Upper lobe of right lung (tissue), 1 donor: ENCODE measurements at regions not wholly inside any gene's neighbourhood (a gene's known extent, or its start where the extent isn't known, plus 50 kb on each side); places are given as distances from the start of the nearest gene placed in this dataset.
"Not testable (repeated sequence)": the region's sequence is repeated elsewhere in the genome, so short reads cannot be mapped to it uniquely, and the experiment has no call there.

Experiments used
- ATAC-seq: fragments of 200-7000 bp; cut with Tn5 transposase; one replicate; pipeline ENCODE4 v1.9.1; 2020; ENCODE audit warnings: mild to moderate bottlenecking, moderate library complexity
- DNase-seq: peaks from one replicate; pipeline ENCODE4 v3.0.0-alpha.2; 2020
- H3K27ac ChIP-seq: fragments of 200-600 bp; one replicate; pipeline ENCODE4 v1.8.0; 2022
- H3K27me3 ChIP-seq: fragments of 200-600 bp; one replicate; pipeline ENCODE4 v1.8.0; 2022; ENCODE audit warnings: mild to moderate bottlenecking
- H3K36me3 ChIP-seq: fragments of 200-600 bp; one replicate; pipeline ENCODE4 v1.8.0; 2022
- H3K4me1 ChIP-seq: fragments of 200-600 bp; one replicate; pipeline ENCODE4 v1.8.0; 2022
- H3K4me3 ChIP-seq: fragments of 200-600 bp; one replicate; pipeline ENCODE4 v1.8.0; 2022; ENCODE audit warnings: mild to moderate bottlenecking
- H3K9me3 ChIP-seq: fragments of 200-600 bp; one replicate; pipeline ENCODE4 v1.8.0; 2022
- intact Hi-C: fragments of 100-400 bp; cut with DNase I; formaldehyde crosslinking; loops from one replicate; pipeline ENCODE4 v1.11.0; 2022
- TF ChIP-seq, protein P1 (sequence below): fragments of 200-600 bp; IDR thresholded peaks from one replicate; pipeline ENCODE4 v1.8.0; 2022; ENCODE audit warnings: antibody characterized with exemption
- donor health status: DM: no; HTN: yes; CAD: no; lungs with severe emphysema.

DNA sequence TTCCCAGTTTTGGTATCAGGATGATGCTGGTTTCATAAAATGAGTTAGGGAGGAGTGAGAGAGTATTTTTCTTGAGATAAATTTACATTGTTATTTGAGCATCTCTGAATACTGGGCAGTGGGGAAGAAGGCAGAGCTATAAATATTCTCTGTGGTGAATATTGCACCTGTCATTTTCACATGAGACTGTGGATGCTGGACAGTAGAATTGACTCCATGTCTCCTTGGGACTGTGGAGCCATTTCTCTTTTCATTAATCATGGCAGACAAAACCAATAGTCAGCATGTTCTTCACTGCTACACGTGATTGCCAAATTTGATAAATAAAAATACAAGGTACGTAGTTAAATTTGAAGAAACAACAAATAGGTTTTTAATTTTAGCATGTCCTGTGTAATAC is 81.2 kb upstream of the PHACTR1 start:
- H3K27me3 ChIP-seq = no peaks in the 10 kb centered on the region
- no peaks in the 10 kb centered on the region for H3K4me1 ChIP-seq
- intact Hi-C loops = loop anchor here (10.0 kb wide), 1 partner anchor 259 kb away; no protein-coding TSS in a partner anchor
- H3K27ac ChIP-seq = no peak overlapping the region
- no peaks in the 10 kb centered on the region for H3K9me3 ChIP-seq
- DNase-seq = no peak
- H3K36me3 ChIP-seq = no peaks in the 10 kb centered on the region
- TF ChIP-seq, protein P1, sequence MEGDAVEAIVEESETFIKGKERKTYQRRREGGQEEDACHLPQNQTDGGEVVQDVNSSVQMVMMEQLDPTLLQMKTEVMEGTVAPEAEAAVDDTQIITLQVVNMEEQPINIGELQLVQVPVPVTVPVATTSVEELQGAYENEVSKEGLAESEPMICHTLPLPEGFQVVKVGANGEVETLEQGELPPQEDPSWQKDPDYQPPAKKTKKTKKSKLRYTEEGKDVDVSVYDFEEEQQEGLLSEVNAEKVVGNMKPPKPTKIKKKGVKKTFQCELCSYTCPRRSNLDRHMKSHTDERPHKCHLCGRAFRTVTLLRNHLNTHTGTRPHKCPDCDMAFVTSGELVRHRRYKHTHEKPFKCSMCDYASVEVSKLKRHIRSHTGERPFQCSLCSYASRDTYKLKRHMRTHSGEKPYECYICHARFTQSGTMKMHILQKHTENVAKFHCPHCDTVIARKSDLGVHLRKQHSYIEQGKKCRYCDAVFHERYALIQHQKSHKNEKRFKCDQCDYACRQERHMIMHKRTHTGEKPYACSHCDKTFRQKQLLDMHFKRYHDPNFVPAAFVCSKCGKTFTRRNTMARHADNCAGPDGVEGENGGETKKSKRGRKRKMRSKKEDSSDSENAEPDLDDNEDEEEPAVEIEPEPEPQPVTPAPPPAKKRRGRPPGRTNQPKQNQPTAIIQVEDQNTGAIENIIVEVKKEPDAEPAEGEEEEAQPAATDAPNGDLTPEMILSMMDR = no peak
- no peak for ATAC-seq
- H3K4me3 ChIP-seq = no peak overlapping the region

DNA sequence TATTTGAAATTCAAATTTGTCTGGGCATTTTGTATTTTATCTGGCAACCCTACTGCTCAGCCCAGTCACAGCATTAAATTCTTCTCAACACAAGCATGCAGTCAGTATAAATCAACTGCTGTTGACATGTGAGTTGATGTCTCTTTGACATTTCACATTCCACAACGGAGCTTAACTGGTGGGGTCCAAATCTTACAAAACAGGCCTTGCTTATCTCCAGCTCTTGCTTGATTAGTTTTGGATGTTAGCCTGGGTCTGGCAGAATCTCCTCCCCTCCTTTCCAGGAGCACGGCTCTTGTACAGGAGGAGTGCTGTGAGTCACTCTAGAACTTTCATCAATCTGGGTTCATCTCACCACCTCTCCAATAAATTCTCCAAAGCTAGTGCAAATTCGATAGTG is 80.8 kb upstream of the PHACTR1 start:
- Histone ChIP-seq H3K4me1 (no peaks in the 10 kb centered on the region), H3K27me3 (no peaks in the 10 kb centered on the region), H3K27ac (no peak overlapping the region), H3K4me3 (no peak overlapping the region), H3K9me3 (no peaks in the 10 kb centered on the region), H3K36me3 (no peaks in the 10 kb centered on the region)
- intact Hi-C loops = loop anchor here (10.0 kb wide), 1 partner anchor 259 kb away; no protein-coding TSS in a partner anchor
- no peak for DNase-seq
- peak; percentile 14 for ATAC-seq
- TF ChIP-seq, protein P1 = no peak

DNA sequence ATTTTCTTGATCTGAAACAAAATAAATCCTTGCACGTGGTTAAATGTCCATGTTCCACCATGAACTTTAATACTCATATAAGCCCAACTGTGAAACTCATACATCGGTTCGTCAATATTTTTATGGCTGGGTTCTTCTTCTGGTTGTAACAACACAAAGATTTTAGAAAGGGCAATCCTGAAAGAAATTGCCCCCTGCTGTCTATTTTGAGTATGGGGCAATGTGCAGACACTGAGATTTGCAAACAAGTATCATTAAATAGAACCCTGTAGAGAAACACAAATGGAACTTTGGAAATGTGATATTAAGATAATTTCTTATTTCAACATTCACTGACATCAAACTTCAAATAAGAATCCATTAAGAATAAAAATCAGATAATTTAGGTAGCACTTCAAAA is 80.2 kb upstream of the PHACTR1 start:
- TF ChIP-seq, protein P1 = peak; percentile 13
- Histone ChIP-seq H3K27ac (no peak overlapping the region), H3K4me3 (no peak overlapping the region), H3K9me3 (no peaks in the 10 kb centered on the region), H3K4me1 (no peaks in the 10 kb centered on the region), H3K36me3 (no peaks in the 10 kb centered on the region), H3K27me3 (no peaks in the 10 kb centered on the region)
- intact Hi-C loops = loop anchor here (10.0 kb wide), 1 partner anchor 258 kb away; no protein-coding TSS in a partner anchor
- DNase-seq (no peak), ATAC-seq (no peak)

DNA sequence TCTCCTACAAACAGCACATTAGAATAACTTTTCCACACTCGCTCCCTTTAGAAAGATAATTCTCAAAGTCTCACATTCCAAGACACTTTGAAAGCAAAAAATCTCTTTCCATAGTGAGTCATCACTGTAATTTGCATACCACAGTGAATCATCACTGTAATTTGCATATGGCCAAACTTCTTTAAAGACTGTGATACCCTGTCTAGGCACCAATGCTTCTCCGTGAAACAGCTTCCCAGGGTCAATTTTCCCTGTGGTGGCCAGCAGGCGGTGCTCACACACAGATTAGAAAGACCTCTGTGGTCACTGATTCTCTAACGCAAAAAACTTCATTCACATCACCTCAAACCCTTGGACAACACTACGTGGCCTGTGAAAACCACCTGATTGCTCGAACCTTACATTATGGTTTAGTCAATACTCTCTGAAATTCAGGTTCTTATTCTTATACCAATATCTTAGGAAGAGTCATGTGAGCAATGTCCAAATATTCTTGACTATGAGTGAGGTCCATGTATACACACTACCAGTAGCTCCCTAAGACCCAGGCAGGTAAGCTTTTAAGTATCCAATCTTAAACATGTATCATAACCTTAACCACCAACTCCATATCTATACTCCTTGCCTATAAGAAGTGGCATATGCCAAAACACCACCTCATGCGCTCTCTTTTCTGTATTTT is 78.5 kb upstream of the PHACTR1 start:
- intact Hi-C loops = loop anchor here (10.0 kb wide), 1 partner anchor 257 kb away; no protein-coding TSS in a partner anchor
- Histone ChIP-seq H3K4me1 (no peaks in the 10 kb centered on the region), H3K9me3 (no peaks in the 10 kb centered on the region), H3K27me3 (no peaks in the 10 kb centered on the region), H3K4me3 (no peak overlapping the region), H3K36me3 (no peaks in the 10 kb centered on the region), H3K27ac (no peak overlapping the region)
- peak; percentile 81 for DNase-seq
- TF ChIP-seq, protein P1 = peak; percentile 72
- peak; percentile 91 for ATAC-seq

DNA sequence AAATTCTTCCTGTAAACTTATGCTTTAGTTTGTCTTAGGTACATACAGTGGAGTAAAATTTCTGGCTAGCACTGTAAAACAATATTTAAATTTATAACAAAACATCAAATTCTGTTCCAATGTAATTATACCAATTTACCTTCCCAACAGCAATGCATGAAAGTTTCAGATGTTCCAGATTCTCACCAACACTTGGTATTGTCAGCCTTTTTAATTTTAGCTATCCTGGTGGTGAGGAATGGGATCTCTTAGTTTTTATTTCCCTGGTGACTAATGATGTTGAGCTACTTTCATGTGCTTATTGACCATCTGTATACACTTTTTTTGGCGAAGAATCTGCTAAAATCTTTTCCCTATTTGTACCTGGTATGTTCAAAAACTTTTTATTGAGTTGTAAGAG is 76.1 kb upstream of the PHACTR1 start:
- Histone ChIP-seq H3K4me3 (no peak overlapping the region), H3K27me3 (no peaks in the 10 kb centered on the region), H3K9me3 (no peaks in the 10 kb centered on the region), H3K4me1 (no peaks in the 10 kb centered on the region), H3K27ac (no peak overlapping the region), H3K36me3 (no peaks in the 10 kb centered on the region)
- intact Hi-C loops = no loop called here
- TF ChIP-seq, protein P1 = no peak
- ATAC-seq (no peak), DNase-seq (no peak)

DNA sequence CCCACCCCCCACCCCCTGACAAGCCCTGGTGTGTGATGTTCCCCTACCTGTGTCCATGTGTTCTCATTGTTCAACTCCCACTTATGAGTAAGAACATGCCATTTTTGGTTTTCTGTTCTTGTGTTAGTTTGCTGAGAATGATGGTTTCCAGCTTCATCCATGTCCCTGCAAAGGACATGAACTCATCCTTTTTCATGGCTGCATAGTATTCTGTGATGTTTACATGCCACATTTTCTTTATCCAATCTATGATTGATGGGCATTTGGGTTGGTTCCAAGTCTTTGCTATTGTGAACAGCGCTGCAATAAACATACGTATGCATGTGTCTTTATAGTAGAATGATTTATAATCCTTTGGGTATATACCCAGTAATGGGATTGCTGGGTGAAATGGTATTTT is 74.8 kb upstream of the PHACTR1 start:
- ATAC-seq, H3K36me3 ChIP-seq, H3K4me1 ChIP-seq, H3K4me3 ChIP-seq, intact Hi-C loops, H3K27me3 ChIP-seq, DNase-seq, H3K9me3 ChIP-seq, H3K27ac ChIP-seq: not testable (repeated sequence)
